IPS-NIHi11 (cell line): ENCODE measurements at regions not wholly inside any gene's neighbourhood (a gene's known extent, or its start where the extent isn't known, plus 50 kb on each side); places are given as distances from the start of the nearest gene placed in this dataset.
A peak's percentile ranks its signal among the peaks of the same experiment; 100 is the strongest.

ENCODE experiments used
- DNase-seq: peaks from one replicate; pipeline ENCODE4 v3.0.0; 2012; ENCODE audit warnings: mixed read lengths, low spot score

DNA sequence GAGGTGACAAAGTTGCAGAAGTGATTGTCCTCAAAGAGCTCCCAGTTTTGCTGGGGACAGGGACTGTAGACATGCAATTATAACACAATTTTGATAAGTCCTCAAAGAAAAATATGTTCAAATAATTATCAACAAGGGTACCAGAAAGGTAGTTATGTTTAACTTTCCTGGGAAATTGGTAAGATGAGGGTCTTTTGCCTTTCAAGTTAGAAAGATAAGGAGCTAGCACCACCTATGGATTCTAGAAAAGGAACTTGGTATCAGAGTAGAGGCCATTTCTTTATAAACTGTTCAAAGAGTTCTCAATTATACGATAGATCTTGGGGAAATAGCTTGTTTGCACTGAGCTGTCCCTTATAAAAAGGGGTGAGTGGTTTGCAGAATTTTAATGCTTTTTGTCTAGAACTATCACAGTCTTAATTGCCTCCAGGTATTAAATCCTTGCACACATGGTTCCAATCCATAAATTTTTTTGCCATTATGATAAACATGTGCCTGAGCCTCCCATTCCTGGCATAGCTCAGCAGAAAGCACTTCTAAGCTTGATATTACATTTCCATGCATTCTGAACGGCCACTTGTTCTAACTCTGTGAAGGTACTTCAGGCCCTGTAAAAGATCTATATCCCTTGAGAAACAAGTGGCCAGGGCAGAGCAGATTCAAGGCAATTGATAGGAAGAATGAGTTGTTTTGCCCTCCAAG, 247.5 kb upstream of the LRIG1 start:
- DNase-seq: no peak

DNA sequence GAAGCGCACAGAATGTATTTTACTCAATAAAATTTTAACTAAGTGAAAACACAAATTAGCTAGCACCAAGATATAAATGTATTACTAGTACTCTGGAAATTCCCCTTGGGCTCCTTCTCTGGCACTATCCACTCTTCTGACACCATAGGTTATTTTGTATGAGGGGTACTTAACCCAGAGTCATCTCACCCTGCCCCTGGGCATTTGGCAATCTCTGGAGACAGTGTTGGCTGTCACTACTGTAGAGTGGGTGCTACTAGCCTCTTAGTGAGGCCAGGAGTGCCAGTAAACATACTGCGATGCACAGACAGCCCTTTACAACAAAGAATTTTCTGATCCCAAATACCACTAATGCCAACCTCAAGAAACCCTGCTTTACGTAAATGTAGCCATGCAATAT, 246.3 kb upstream of the KBTBD8 start:
- DNase-seq: no peak

DNA sequence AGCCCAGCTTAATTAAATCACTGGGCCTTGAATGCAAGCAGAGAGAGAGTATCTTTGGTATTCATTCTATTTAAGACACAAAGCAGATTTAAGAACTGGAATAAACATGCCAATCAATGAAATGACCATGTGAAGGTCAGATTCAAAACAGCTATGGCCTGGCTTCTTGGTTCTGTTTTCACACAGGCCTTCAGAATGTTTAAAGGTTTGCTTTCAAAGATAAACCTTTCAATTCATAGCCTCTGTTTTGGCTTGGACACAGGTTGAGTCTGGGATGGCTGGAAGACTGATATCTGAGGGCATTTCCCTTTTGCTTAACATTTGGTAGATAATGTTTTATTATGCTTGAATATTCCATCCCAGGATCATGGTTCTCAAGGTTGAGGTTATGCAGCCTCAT, 244.4 kb upstream of the KBTBD8 start:
- DNase-seq: no peak

DNA sequence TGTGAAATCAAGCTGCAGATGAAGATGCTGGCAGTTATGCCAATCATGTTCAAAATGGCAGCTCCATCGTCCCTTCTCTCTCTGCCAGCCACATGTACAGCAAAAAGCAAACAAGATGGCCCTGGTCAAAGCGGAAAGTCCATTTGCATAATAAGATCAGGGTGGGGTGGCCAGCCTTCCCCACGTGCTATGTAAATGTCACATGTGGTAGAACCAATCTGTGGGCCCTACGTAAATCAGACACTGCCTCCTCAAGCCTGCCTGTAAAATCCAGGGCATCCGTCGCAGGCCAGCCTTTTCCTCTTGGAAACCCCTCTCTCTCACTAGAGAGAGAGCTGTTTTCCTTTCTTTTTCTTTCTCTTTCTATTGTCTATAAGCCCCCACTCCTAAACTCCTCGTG, 243.5 kb upstream of the KBTBD8 start:
- DNase-seq: no peak

DNA sequence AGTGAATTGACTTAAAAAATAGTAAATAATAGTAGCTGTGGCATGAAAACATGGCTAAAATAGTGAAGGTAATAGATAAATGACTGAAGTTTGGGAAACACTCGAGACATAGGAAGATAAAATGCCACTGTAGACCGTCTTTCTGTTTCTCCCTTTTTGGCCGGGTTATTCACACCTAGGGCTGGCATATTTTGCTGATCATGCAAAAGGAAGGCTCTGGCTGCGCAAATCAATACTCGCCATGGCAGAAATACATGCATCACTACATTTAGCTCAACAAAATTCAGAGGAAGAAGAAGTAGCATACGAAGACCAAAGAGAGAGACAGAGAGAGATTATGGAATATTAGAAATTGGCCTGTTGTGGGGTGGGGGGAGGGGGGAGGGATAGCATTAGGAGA, 242.2 kb upstream of the KBTBD8 start:
- DNase-seq: no peak

DNA sequence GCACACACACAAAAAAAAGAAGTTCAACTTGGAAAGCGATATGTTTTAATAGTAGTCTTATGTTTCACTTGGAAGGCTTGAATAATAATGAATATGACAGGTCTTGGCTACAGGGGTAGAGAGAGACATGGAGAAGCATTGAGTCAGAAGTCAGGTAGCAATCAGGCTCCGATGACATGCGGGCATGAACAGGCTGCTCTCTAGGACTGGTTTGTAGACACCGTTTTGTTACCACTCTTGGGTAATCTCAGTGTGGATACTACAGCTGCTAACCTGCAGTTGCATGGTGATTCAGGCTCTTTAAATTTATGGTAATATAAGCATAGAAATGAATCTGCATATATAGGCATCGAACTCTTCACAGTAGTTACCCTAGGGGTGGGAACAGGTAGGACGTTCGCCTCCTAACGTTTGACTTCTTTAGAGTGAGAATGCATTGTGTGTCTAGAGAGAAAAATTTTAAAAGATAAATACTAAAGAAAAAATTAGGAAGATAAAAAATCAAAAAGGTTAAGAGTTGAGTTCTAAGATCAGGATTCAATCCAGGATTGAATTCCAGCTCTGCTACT, 241.6 kb upstream of the KBTBD8 start:
- no peak for DNase-seq

DNA sequence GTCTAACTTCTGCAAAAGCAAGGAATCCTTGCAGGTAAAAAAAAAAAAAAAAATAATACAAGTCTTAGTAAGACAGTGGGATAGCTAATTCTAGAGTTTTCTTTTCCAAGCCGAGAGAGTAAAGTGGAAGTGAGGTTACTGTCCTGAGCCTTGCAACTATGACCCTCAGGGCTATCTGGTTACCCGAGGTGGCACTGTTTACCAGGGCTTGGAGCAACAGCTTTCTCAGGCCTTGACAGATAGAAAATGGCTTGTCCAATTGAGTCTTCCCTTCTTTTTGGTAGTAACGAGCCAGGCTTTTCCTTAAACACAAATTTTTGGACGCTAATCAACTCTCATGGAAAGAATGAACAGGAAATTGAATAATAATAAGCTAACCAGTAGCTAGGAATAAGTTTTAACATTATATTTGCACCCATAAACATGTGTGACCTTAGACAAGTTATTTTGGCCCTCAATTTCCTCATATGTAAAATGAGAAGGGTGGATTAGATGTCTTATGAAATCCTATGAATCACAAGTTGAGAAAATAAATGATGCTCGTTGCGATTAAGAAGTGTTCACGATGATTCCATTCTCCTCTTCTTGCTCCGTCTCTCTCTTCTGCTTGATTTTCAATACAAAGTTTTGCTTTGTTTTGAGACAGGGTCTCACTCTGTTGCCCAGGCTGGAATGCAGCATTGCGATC, 236.9 kb upstream of the KBTBD8 start:
- no peak for DNase-seq

DNA sequence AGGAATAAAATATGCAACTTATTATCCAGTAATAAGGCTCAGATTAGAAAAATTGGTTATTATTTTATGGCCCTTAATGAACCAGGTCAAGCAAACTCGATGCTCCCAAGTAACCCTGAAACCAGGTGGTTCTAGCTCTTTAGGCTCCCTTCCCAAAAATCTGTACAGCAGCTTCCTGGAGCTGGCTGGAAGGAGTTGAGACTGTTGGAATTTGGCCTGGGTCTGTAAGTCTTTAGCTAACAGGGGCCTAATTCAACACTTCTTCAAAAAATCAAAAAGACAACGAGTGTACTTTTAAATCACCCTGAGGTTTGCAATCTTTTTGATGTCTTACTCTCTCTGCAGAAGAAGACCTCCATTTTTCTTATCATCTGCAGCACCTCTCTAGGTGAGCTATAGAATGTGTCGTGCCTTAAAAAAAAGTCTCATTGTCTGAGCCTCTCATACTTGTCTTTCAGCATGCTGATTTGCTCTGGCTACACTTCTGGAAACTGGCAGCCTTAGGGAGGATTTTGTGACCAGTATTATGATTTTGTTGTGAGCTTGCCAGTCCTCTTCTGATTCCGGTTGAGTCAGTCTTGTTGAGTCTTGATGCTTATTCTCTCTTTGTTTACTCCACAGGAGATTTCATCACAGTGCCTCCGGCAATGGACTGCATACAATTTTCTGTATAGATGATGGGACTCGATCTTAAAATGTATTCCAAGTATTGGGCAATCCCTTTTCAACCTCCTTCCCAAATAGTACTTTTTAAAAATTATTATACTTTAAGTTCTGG, 235.0 kb upstream of the KBTBD8 start:
- DNase-seq: no peak

DNA sequence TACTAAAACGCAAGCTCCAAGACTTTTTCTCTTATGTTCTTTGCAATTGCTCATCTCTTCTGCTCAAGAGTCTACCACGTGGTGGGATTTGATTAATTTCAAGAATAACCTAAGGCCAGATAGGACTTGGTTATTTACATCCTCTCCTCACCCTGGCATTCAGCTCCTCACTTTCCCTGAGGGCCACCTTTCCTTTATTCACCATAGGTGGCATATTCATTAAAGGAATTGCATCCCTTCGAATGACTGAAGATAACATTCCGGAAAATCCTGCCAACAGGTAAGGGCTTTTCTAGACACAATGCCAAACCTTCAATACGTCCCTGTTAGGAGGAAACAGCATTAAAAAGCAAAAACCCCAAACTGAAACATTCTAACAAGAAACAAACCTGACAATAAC, 220.0 kb upstream of the KBTBD8 start:
- DNase-seq: no peak

DNA sequence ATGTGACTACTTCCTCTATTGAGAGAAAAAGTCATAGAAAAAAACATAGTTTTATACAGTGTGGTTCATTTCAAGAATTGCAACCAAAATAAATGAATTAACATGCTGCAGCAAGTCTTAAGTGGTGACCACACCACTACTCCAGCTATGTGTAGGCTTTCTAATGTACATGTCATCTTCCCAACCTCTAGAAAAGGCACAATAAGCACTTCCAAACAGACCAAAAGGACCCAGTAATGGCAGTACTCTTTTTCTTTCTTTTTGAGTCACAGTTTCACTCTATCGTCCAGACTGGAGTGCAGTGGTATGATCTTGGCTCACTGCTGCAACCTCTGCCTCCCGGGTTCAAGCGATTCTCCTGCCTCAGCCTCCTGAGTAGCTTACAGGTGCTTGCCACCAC, 219.3 kb upstream of the KBTBD8 start:
- DNase-seq: no peak

DNA sequence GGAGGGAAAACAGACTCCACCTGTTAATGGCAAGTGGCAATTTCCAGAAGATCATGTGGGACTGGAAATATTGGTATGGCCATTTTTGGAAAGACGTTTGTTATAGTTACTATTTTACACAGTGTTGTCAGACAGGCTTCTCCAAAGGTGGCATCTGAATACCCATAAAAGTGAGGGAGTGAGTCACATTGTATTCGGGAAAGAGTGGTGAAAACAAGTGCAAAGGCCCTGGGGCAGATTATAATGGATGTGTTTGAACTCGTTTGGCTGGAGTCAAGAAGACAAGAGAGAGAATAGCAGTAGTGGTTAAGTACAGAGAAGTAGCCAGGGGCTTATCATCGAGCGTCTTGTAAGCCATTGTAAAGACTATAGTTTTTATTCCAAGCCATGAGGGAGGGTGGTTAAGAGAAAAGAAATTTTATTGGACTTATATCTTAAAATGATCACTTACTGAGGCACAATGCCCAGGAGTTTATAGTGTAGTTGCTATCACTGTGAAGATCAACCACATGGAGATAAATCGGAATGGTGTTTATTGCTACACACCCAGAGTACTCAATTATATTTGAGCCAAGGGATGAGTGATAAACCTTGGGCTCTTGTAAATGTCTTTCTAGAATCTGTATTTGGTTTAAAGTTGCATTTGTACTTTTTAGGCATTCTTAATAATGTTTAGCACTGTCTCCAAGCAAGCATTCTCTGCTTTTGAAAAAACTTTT, 212.8 kb upstream of the KBTBD8 start:
- no peak for DNase-seq

DNA sequence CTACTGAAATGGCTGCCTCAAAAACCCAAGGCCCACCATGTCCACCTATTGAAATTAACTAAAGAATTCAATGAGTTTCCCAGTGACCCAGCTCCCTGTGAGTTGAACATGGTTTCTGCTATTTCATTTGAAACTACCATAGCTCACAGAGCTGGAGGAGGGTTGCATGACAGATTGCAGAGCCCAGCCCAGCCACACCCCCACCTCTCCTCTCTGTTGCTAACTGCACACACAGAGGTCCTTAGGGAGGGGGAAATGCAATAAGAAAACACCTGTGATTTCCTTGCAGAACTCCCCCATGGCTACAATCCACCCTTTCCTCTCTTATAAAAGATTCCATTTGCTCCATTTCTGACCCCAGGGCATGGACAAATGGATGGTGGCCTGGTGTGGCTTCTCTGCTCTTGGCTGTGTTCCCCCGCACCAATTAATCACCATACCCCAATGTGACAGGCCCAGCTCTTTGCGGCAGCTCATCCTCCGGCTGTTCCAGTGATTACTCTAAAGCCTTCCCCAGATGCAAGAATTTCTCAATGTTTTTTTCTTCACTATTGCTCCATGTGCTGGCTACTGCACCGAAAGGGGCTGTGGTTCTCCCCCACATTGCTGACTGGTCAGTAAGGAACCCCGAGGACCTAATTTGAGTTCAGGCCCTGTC, 208.4 kb upstream of the KBTBD8 start:
- DNase-seq: no peak

DNA sequence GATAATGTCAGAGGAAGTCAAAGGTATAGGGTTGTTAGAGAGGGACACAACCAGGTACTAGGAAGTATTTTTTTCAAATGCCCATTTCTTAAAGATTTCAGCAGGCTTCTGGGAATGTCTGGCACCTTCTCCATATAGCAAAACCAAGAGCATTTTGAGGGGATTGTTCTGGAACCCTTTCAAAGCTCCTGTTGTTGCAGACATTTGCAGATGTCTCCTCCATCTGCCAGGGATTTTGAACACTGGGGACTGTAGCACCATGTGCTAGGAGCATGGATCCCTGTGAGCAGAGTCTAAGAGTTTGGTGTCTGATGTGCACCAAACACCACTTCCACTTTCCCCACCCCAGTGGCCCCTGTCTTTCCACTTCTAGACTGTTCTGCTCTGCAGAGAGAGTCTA, 206.0 kb upstream of the KBTBD8 start:
- no peak for DNase-seq

DNA sequence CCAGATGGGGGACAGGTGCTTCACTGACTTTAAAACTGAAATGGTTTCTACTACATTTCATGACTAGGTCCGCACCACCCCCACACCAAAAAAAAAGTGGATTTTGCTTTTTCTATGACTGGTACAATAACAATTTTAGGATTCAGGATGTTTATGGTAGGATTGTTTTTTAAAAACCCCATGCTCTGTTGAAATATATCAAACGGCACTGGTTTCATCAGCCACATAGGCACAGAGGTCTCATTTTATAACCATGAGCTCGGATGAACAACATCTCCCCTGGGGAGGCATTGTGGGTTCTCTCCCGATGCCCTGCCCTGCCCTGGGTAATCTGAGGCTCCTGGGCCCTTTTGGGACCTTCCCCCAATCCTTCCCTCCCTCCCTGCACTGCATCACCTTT, 202.7 kb upstream of the KBTBD8 start:
- no peak for DNase-seq

DNA sequence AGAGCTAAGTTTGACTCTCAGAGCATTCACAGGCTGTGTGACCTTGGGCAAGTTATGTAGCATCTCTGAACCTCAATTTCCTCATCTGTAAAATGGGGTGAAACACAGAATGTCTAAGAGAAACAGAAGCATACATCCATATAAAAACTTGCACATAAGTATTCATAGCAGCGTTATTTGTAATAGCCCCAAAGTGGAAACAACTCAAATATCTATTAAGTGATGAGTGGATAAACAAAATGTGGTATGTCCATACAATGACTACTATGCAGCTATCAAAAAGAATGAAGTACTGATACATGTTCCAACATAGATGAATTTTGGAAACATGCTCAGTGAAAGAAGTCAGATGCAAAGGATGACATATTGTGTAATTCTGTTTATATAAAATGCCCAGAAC, 201.8 kb upstream of the KBTBD8 start:
- DNase-seq: no peak

DNA sequence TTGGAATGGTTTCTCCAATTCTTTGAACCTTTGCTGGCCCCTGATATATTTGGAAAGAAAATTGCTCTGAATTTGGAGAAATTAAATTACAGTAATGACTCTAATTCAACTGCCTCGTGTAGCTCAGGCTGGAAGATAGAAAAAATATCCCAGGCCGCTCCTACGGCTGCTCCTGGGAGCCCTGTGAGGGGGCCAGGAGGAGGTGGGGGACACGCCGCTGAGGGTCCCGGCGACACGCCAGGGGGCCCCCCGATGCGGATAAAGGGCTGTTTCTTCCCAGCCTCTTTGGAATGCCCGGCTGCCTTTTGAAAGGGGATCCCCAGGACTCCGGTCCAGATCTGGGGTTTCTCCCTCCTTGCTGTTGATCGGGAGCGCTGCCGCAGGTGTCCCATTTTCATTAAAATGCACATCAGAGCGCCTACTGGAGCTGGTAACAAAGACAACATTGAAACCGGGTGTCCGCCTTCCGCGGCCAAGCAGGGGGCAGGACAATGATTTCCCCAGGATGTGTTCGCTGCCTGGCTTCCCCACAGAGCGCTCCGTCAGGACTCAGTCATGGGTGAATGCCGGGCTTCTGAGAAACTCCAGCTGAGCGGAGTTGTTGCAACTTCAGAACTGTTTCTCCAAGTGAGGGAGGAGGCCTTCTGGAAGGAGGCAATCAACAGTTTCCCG, 200.1 kb upstream of the KBTBD8 start:
- DNase-seq: peak; percentile 58

DNA sequence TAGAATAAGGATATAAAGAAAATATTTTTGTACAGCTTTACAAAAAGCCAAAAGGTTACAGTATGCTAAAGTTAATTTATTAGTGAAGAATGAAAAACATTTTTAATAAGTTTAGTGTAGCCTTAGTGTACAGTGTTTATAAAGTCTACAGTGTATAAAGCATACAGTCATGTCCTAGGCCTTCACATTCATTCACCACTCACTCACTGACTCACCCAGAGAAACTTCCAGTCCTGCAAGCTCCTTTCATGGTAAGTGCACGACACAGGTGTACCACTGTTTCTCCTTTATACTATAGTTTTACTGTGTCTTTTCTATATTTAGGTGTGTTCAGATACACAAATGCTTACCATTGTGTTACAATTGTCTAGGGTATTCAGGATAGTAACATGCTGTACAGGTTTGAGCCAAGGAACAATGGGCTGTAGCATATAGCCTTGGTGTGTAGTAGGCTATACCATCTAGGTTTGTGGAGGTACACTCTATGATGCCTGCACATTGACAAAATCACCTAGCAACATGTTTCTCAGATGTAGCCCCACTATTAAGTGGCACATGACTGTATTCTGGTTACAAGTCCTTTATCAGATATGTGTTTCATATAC, 197.1 kb upstream of the KBTBD8 start:
- no peak for DNase-seq

DNA sequence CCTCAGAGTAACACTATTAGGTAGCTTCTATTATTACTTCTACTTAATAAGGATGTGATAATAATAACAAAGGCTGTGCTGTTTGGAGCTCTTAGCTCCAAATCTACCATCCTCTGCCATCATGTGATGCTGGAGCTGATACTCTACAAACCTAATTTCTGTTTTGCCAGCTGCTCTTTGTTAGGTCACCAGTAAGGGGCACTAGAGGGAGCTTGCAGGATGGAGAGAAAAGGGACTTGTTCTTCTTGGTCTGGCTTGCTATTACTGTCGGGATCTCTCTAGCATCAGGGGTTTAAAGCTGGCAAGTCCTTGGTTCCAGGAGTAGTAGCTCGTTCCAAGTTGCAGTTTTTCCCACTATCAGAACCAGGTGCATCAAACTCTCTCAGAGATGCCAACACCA, 194.9 kb upstream of the KBTBD8 start:
- DNase-seq: peak; percentile 43

DNA sequence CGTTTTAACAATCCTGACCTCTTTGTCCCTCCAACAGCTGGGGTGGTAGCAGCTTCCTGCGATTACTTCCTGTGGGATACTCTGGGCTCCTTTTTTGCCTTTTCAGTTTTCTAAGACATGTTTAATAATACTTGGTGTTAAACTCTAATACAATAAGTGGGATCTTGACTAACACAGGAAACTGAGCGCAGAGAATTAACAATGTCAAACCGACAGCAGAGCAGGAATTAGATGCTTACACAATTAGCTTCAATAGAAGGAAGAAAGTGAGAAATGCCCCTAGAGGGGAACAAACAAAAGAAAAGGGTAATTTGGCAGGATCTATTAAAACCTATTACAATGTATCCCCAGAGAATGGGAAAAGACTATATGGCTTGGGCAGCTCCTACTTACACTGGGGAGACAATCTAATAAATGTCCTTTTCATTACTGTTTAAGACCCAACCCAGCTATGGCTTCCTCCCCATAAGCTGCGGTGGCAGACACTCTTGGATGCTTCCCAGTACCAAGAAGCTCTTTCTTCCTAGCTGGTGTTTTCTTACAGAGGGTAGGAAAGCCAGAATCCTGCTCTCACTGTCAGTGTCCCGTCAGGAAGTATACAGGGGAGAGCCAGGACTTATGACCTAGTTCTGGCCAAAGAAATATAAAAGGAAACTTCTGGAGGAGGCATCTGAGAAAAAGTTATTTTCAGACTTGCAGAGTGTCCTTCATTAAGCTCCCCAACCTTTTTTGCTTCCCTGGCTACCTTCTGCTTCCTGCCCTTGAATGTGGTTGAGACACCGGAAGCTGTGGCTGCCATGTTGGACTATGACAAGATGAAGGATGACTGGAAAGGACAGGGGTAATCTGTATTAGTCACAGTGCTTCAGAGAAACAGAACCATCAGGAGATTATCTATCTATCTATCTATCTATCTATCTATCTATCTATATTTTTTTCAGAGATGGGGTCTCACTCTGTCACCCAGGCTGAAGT, 194.1 kb upstream of the KBTBD8 start:
- DNase-seq: no peak
